GM21825 (cell line): ENCODE measurements at regions not wholly inside any gene's neighbourhood (a gene's known extent, or its start where the extent isn't known, plus 50 kb on each side); places are given as distances from the start of the nearest gene placed in this dataset.
"Not testable (repeated sequence)": the region's sequence is repeated elsewhere in the genome, so short reads cannot be mapped to it uniquely, and the experiment has no call there.

Experiments used
- ATAC-seq: cut with Tn5 transposase; IDR thresholded peaks from one replicate; pipeline ENCODE4 v1.9.1; 2021; ENCODE audit warnings: mild to moderate bottlenecking, moderate library complexity; ENCODE audit not compliant: unreplicated experiment

- ATAC-seq: not testable (repeated sequence)
Observed at GRCh38 chr4:159030297-159030696, 72.6 kb upstream of the RAPGEF2 start.

- ATAC-seq: peak; percentile 78
Observed at GRCh38 chr4:159035570-159035969, 67.3 kb upstream of the RAPGEF2 start.

- ATAC-seq: no peak
Observed at GRCh38 chr4:159038536-159038935, 64.3 kb upstream of the RAPGEF2 start.

- no peak for ATAC-seq
Observed at GRCh38 chr4:159041054-159042034, 61.5 kb upstream of the RAPGEF2 start.

- ATAC-seq: no peak
Observed at GRCh38 chr4:159042097-159042605, 60.7 kb upstream of the RAPGEF2 start.

GRCh38 chr4:159042868-159043267 is 60.0 kb upstream of the RAPGEF2 start:
- no peak for ATAC-seq

- no peak for ATAC-seq
Observed at GRCh38 chr4:159043861-159044260, 59.0 kb upstream of the RAPGEF2 start.

GRCh38 chr4:159045321-159045720 is 57.6 kb upstream of the RAPGEF2 start:
- ATAC-seq: no peak

- ATAC-seq: no peak
Observed at GRCh38 chr4:159046683-159047082, 56.2 kb upstream of the RAPGEF2 start.

GRCh38 chr4:159047478-159048165 is 55.3 kb upstream of the RAPGEF2 start:
- no peak for ATAC-seq

GRCh38 chr4:159048166-159048886 is 54.6 kb upstream of the RAPGEF2 start:
- no peak for ATAC-seq

GRCh38 chr4:159049780-159050375 is 53.0 kb upstream of the RAPGEF2 start:
- ATAC-seq: no peak

GRCh38 chr4:159051245-159052071 is 51.4 kb upstream of the RAPGEF2 start:
- peak; percentile 83 for ATAC-seq

- ATAC-seq: peak; percentile 64
Observed at GRCh38 chr4:159052315-159052714, 50.6 kb upstream of the RAPGEF2 start.
